Epithelial cell of esophagus (primary cell): ENCODE measurements at regions not wholly inside any gene's neighbourhood (a gene's known extent, or its start where the extent isn't known, plus 50 kb on each side); places are given as distances from the start of the nearest gene placed in this dataset.

Experiments used
- DNase-seq: peaks from one replicate; pipeline ENCODE4 v3.0.0; 2010; ENCODE audit warnings: low read depth
- H3K4me3 ChIP-seq: 2 replicates; pipeline ENCODE4 v1.5.1; 2011; ENCODE audit warnings: mild to moderate bottlenecking, low read length, control low read depth
- CTCF ChIP-seq: IDR thresholded peaks from 2 replicates; pipeline ENCODE4 v1.5.1; 2011; ENCODE audit warnings: low read depth, mild to moderate bottlenecking, low read length, control low read depth, inconsistent platforms; ENCODE audit not compliant: insufficient read depth; ENCODE audit errors: missing control alignments

- no peak for DNase-seq
- H3K4me3 ChIP-seq: no peak overlapping the region
- TF ChIP-seq CTCF: no peak
Measured at GRCh38 chr21:33171616-33172169, 58.0 kb upstream of the IFNAR2 start.

GRCh38 chr21:33174756-33175155 lies 55.0 kb upstream of the IFNAR2 start:
- no peak for DNase-seq
- no peak overlapping the region for H3K4me3 ChIP-seq
- no peak for TF ChIP-seq CTCF
